ENCODE measurements at regions not wholly inside any gene's neighbourhood (a gene's known extent, or its start where the extent isn't known, plus 50 kb on each side); places are given as distances from the start of the nearest gene placed in this dataset.

DNA sequence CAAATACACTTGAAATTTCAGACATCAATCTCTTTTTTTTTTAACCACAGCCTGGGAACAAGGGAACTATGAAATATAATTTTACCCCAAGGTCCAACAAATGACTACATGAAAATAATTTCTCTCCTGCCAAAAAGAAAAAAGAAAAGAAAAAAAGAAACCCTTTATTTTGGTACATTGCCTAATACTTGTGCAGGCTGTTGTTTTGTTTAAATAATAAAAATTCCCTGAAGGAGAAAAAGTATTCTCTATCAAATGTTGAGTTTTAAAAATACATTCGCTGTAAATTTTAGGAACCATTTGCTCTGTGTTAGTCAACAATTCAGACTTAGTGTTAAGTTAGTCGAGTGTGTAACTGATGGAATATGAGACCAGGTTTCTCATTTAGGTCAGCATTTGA is 155.4 kb downstream of the PRDM6 start:
- DNase-seq (ENCODE audit: low read depth in 2 of 2): no peak
